ENCODE measurements at regions not wholly inside any gene's neighbourhood (a gene's known extent, or its start where the extent isn't known, plus 50 kb on each side); places are given as distances from the start of the nearest gene placed in this dataset.

- no peak for DNase-seq (ENCODE audit: low read depth)
Measured at GRCh38 chr18:34075963-34076860, 148.5 kb downstream of the NOL4 start.

- DNase-seq (ENCODE audit: low read depth) = no peak
Measured at GRCh38 chr18:34061226-34061625, 163.5 kb downstream of the NOL4 start.

GRCh38 chr18:34055227-34055626 lies 169.5 kb downstream of the NOL4 start:
- no peak for DNase-seq (ENCODE audit: low read depth)

GRCh38 chr18:34050661-34051060 lies 174.1 kb downstream of the NOL4 start:
- no peak for DNase-seq (ENCODE audit: low read depth)

- no peak for DNase-seq (ENCODE audit: low read depth)
Measured at GRCh38 chr18:34049511-34049910, 175.2 kb downstream of the NOL4 start.

- no peak for DNase-seq (ENCODE audit: low read depth)
Measured at GRCh38 chr18:34048423-34048822, 176.3 kb downstream of the NOL4 start.

GRCh38 chr18:34042423-34043146 lies 182.1 kb downstream of the NOL4 start:
- DNase-seq (ENCODE audit: low read depth) = no peak

- DNase-seq (ENCODE audit: low read depth) = no peak
Measured at GRCh38 chr18:34039611-34040010, 185.1 kb downstream of the NOL4 start.

- DNase-seq (ENCODE audit: low read depth) = no peak
Measured at GRCh38 chr18:34039201-34039600, 185.5 kb downstream of the NOL4 start.

GRCh38 chr18:34038086-34038485 lies 186.6 kb downstream of the NOL4 start:
- no peak for DNase-seq (ENCODE audit: low read depth)

GRCh38 chr18:34033968-34034367 lies 190.7 kb downstream of the NOL4 start:
- no peak for DNase-seq (ENCODE audit: low read depth)

GRCh38 chr18:34031810-34032209 lies 192.9 kb downstream of the NOL4 start:
- DNase-seq (ENCODE audit: low read depth) = no peak

GRCh38 chr18:34028324-34028723 lies 196.4 kb downstream of the NOL4 start:
- no peak for DNase-seq (ENCODE audit: low read depth)

- DNase-seq (ENCODE audit: low read depth) = no peak
Measured at GRCh38 chr18:34025191-34025801, 199.4 kb downstream of the NOL4 start.

- DNase-seq (ENCODE audit: low read depth) = no peak
Measured at GRCh38 chr18:34023471-34023870, 201.2 kb downstream of the NOL4 start.

- DNase-seq (ENCODE audit: low read depth) = no peak
Measured at GRCh38 chr18:34018336-34018735, 206.4 kb downstream of the NOL4 start.

- no peak for DNase-seq (ENCODE audit: low read depth)
Measured at GRCh38 chr18:34003687-34004086, 221.0 kb downstream of the NOL4 start.

- no peak for DNase-seq (ENCODE audit: low read depth)
Measured at GRCh38 chr18:34002130-34002529, 222.6 kb downstream of the NOL4 start.

- DNase-seq (ENCODE audit: low read depth) = no peak
Measured at GRCh38 chr18:34001376-34001775, 223.3 kb downstream of the NOL4 start.

- no peak for DNase-seq (ENCODE audit: low read depth)
Measured at GRCh38 chr18:33987206-33987605, 237.5 kb downstream of the NOL4 start.

- no peak for DNase-seq (ENCODE audit: low read depth)
Measured at GRCh38 chr18:33983126-33983525, 241.6 kb downstream of the NOL4 start.

- no peak for DNase-seq (ENCODE audit: low read depth)
Measured at GRCh38 chr18:33960417-33960816, 264.3 kb downstream of the NOL4 start.

- no peak for DNase-seq (ENCODE audit: low read depth)
Measured at GRCh38 chr18:33959609-33960008, 265.1 kb downstream of the NOL4 start.

Measured in HS-27A (cell line).